AG04450 (cell line): ENCODE measurements at regions not wholly inside any gene's neighbourhood (a gene's known extent, or its start where the extent isn't known, plus 50 kb on each side); places are given as distances from the start of the nearest gene placed in this dataset.
"Not testable (repeated sequence)": the region's sequence is repeated elsewhere in the genome, so short reads cannot be mapped to it uniquely, and the experiment has no call there.

ENCODE experiments used
- CTCF ChIA-PET: fragments of 300-600, 350-600 bp; formaldehyde crosslinking; extraction: SDS; loops from one replicate; lab custom pipeline; 2022; ENCODE audit warnings: antibody characterized with exemption, inconsistent platforms; lab: Charles Lee
- POLR2A ChIA-PET: fragments of 350-600 bp; formaldehyde crosslinking; extraction: SDS; loops from one replicate; lab custom pipeline; 2021; ENCODE audit warnings: antibody characterized with exemption, inconsistent platforms; lab: Yijun Ruan, JAX
- DNase-seq: peaks from one replicate; pipeline ENCODE4 v3.0.0-alpha.2; 2011; ENCODE audit warnings: low read depth, low spot score
- H3K27ac ChIP-seq: one replicate; pipeline ENCODE4 v1.5.1; 2012; ENCODE audit warnings: low read depth, low read length, control low read depth
- H3K27me3 ChIP-seq: one replicate; pipeline ENCODE4 v1.6.0; 2012; ENCODE audit warnings: low read length; ENCODE audit not compliant: control insufficient read depth, insufficient read depth
- H3K4me3 ChIP-seq: 2 replicates; pipeline ENCODE4 v1.5.1; 2011; ENCODE audit warnings: mild to moderate bottlenecking, low read depth, low read length, control low read depth
- H3K9me3 ChIP-seq: 2 replicates; pipeline ENCODE4 v1.5.1; 2012; ENCODE audit warnings: low read length; ENCODE audit not compliant: control insufficient read depth, insufficient read depth
- TF ChIP-seq, protein P1 (sequence below): IDR thresholded peaks from 2 replicates; pipeline ENCODE4 v1.5.1; 2011; ENCODE audit warnings: low read depth, low read length, control low read depth, inconsistent platforms

GRCh38 chr13:19123502-19123901 lies 58.1 kb downstream of the TUBA3C start:
- no peak overlapping the region for H3K27ac ChIP-seq
- H3K27me3 ChIP-seq: no peaks in the 10 kb centered on the region
- POLR2A ChIA-PET: no interaction called here
- CTCF ChIA-PET: no interaction called here
- TF ChIP-seq, protein P1, sequence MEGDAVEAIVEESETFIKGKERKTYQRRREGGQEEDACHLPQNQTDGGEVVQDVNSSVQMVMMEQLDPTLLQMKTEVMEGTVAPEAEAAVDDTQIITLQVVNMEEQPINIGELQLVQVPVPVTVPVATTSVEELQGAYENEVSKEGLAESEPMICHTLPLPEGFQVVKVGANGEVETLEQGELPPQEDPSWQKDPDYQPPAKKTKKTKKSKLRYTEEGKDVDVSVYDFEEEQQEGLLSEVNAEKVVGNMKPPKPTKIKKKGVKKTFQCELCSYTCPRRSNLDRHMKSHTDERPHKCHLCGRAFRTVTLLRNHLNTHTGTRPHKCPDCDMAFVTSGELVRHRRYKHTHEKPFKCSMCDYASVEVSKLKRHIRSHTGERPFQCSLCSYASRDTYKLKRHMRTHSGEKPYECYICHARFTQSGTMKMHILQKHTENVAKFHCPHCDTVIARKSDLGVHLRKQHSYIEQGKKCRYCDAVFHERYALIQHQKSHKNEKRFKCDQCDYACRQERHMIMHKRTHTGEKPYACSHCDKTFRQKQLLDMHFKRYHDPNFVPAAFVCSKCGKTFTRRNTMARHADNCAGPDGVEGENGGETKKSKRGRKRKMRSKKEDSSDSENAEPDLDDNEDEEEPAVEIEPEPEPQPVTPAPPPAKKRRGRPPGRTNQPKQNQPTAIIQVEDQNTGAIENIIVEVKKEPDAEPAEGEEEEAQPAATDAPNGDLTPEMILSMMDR: no peak
- H3K4me3 ChIP-seq: no peak overlapping the region
- no peak for DNase-seq
- peaks cover 24% of the 10 kb centered on the region for H3K9me3 ChIP-seq

- peaks cover 45% of the 10 kb centered on the region for H3K9me3 ChIP-seq
- DNase-seq: no peak
- H3K4me3 ChIP-seq: no peak overlapping the region
- no peaks in the 10 kb centered on the region for H3K27me3 ChIP-seq
- ChIA-PET POLR2A (no interaction called here), CTCF (no interaction called here)
- TF ChIP-seq, protein P1: no peak
- no peak overlapping the region for H3K27ac ChIP-seq
Measured at GRCh38 chr13:19117913-19118739, 63.5 kb downstream of the TUBA3C start.

DNA sequence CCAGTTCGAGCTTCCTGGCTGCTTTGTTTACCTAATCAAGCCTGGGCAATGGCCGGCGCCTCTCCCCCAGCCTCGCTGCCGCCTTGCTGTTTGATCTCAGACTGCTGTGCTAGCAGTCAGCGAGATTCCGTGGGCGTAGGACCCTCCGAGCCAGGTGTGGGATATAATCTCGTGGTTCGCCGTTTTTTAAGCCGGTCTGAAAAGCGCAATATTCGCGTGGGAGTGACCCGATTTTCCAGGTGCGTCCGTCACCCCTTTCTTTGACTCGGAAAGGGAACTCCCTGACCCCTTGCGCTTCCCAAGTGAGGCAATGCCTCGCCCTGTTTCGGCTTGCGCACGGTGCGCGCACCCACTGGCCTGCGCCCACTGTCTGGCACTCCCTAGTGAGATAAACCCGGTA lies 72.4 kb downstream of the TUBA3C start:
- DNase-seq, POLR2A ChIA-PET, CTCF ChIA-PET, H3K27ac ChIP-seq, H3K27me3 ChIP-seq, H3K4me3 ChIP-seq: not testable (repeated sequence)
- H3K9me3 ChIP-seq: peaks cover 17% of the 10 kb centered on the region

DNA sequence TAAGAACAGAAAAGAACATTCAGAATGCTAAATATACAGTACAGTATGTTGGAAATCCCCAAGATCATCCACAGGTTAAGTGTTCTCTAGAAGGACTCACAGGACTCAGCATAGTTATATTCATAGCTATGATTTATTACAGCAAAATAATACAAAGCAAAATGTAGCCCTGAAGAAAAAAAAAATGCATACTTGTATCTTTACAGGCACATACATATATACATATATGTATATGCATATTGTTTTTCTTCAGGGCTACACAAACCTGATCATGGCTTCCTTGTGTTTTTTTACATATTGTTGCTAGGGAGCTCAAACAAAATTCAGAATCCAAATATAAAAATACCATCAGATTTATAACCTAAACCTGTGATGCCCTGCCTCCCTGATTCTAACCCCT lies 78.5 kb downstream of the TUBA3C start:
- Histone ChIP-seq H3K4me3 (no peak overlapping the region), H3K9me3 (peaks cover 4% of the 10 kb centered on the region), H3K27ac (no peak overlapping the region), H3K27me3 (no peaks in the 10 kb centered on the region)
- no peak for DNase-seq
- ChIA-PET POLR2A (no interaction called here), CTCF (no interaction called here)
- TF ChIP-seq, protein P1: no peak

- ChIA-PET POLR2A (no interaction called here), CTCF (no interaction called here)
Measured at GRCh38 chr13:19093369-19093768, 88.3 kb downstream of the TUBA3C start.

More at GRCh38 chr13:19093369-19093768, 88.3 kb downstream of the TUBA3C start:
- TF ChIP-seq, protein P1: no peak
- peaks cover 57% of the 10 kb centered on the region for H3K9me3 ChIP-seq
- no peak overlapping the region for H3K27ac ChIP-seq
- no peak overlapping the region for H3K4me3 ChIP-seq
- no peaks in the 10 kb centered on the region for H3K27me3 ChIP-seq
- no peak for DNase-seq
